HepG2 (cell line): ENCODE measurements at regions not wholly inside any gene's neighbourhood (a gene's known extent, or its start where the extent isn't known, plus 50 kb on each side); places are given as distances from the start of the nearest gene placed in this dataset.

ENCODE experiments used
- ATAC-seq: fragments of 200-7000 bp; cut with Tn5 transposase; 3 replicates; pipeline ENCODE4 v1.9.1; 2020; ENCODE audit warnings: mild to moderate bottlenecking, moderate library complexity
- BruUV-seq: library from RNA; stranded (reverse); fragments of 400-500 nt; replicated peaks from 2 replicates; lab custom pipeline; 2021; lab: Mats Ljungman, UMichigan
- CTCF ChIA-PET: fragments of 300-600 bp; formaldehyde crosslinking; extraction: SDS; loops from one replicate; lab custom pipeline; 2021; ENCODE audit warnings: low total read pairs, inconsistent platforms, low intra/inter-chr PET ratio; lab: Yijun Ruan, JAX
- POLR2A ChIA-PET: fragments of 350-600 bp; sonication (Branson Sonifier 250); formaldehyde crosslinking; loops from one replicate; lab custom pipeline; 2020; ENCODE audit warnings: antibody characterized with exemption, inconsistent platforms; lab: Yijun Ruan, JAX
- DNase-seq: peaks from one replicate; pipeline ENCODE4 v3.0.0-alpha.2; 2015; ENCODE audit warnings: low spot score
- FAIRE-seq: peaks from 3 replicates; lab custom pipeline; 2011; peaks lifted over from hg19 to GRCh38; lab: Jason Lieb, UNC
- H2AFZ ChIP-seq: one replicate; pipeline ENCODE4 v1.6.1; 2011; ENCODE audit warnings: low read length, inconsistent platforms
- H3K27ac ChIP-seq: fragments of 300-600 bp; 3 replicates; pipeline ENCODE4 v1.8.0; 2011; ENCODE audit warnings: mixed run types, mild to moderate bottlenecking, mixed read lengths, low read length, inconsistent platforms; ENCODE audit not compliant: insufficient read depth; ENCODE audit errors: extremely low read length
- H3K27me3 ChIP-seq, 2 experiments: fragments of 200-600 bp in 1 of 2; 2 replicates in 1 of 2; 3 replicates in 1 of 2; pipeline versions ENCODE4 v1.6.0 to v1.8.0; 2011; ENCODE audit warnings: low read length in 2 of 2, mild to moderate bottlenecking in 2 of 2, moderate library complexity in 2 of 2, inconsistent platforms in 1 of 2; ENCODE audit not compliant: insufficient read depth in 2 of 2, control insufficient read depth in 1 of 2
- H3K36me3 ChIP-seq, 2 experiments: fragments of 200-600 bp in 1 of 2; replicated peaks in 1 of 2; 2 replicates in 1 of 2; 3 replicates in 1 of 2; pipeline versions ENCODE4 v1.5.1 to v1.8.0; 2011; ENCODE audit warnings: low read length in 2 of 2, inconsistent platforms in 1 of 2; ENCODE audit not compliant: insufficient read depth in 2 of 2, control insufficient read depth in 1 of 2
- H3K4me1 ChIP-seq: 2 replicates; pipeline ENCODE4 v1.5.1; 2012; ENCODE audit warnings: low read length, inconsistent platforms; ENCODE audit not compliant: insufficient read depth
- H3K4me2 ChIP-seq: 2 replicates; pipeline ENCODE4 v1.6.0; 2011; ENCODE audit warnings: low read depth, low read length, inconsistent platforms
- H3K4me3 ChIP-seq, 3 experiments: fragments of 200-600 bp in 1 of 3; sonication (generic), shearing (Covaris generic) in 1 of 3; replicated peaks in 1 of 3; 2 replicates each; pipeline ENCODE4 v1.5.1; 2011 to 2016; ENCODE audit warnings: low read length in 3 of 3, inconsistent platforms in 2 of 3, low read depth in 2 of 3, mild to moderate bottlenecking in 2 of 3, control low read depth in 1 of 3, mixed read lengths in 1 of 3; ENCODE audit not compliant: insufficient read depth in 1 of 3
- H3K79me2 ChIP-seq: one replicate; pipeline ENCODE4 v1.6.1; 2011; ENCODE audit warnings: low read length, inconsistent platforms; ENCODE audit not compliant: insufficient read depth
- H3K9ac ChIP-seq: 2 replicates; pipeline ENCODE4 v1.6.0; 2011; ENCODE audit warnings: mild to moderate bottlenecking, low read depth, low read length, inconsistent platforms; ENCODE audit not compliant: insufficient read depth
- H3K9me3 ChIP-seq: 2 replicates; pipeline ENCODE4 v1.5.1; 2012; ENCODE audit warnings: mild to moderate bottlenecking, low read length
- H4K20me1 ChIP-seq: 2 replicates; pipeline ENCODE4 v1.6.0; 2011; ENCODE audit warnings: inconsistent platforms, mild to moderate bottlenecking, low read length, moderate library complexity; ENCODE audit not compliant: insufficient read depth
- NFIC ChIP-seq: IDR thresholded peaks from 2 replicates; pipeline ENCODE4 v1.6.1; 2012; ENCODE audit warnings: mild to moderate bottlenecking, low read length, inconsistent platforms
- PHF20 ChIP-seq: sonication (generic); formaldehyde crosslinking; IDR thresholded peaks from 2 replicates; pipeline ENCODE4 v1.5.0; 2020; ENCODE audit warnings: mild to moderate bottlenecking, missing genetic modification reagents
- ZNF879 ChIP-seq: sonication (generic); formaldehyde crosslinking; IDR thresholded peaks from 2 replicates; pipeline ENCODE4 v1.8.1; 2023; ENCODE audit warnings: missing genetic modification reagents
- ZSCAN30 ChIP-seq: sonication (generic); formaldehyde crosslinking; IDR thresholded peaks from 2 replicates; pipeline ENCODE4 v1.5.0; 2020; ENCODE audit warnings: mild to moderate bottlenecking, missing genetic modification reagents
- WGBS: methylation state at CpG from one replicate; pipeline ENCODE4 v1.1.6; 2017; ENCODE audit warnings: low lambda C conversion rate; 5-methylcytosine and 5-hydroxymethylcytosine counted together
- in situ Hi-C: cut with HindIII; loops from 2 replicates; pipeline ENCODE4 v1.10.0; 2017; ENCODE audit warnings: low pct_unique_long_range_greater_than_20kb; ENCODE audit not compliant: extremely low pct_ligation_motif_present
- intact Hi-C: fragments of 100-400 bp; cut with micrococcal nuclease; formaldehyde crosslinking; loops from one replicate; pipeline ENCODE4 v1.10.0; 2022; ENCODE audit not compliant: unreplicated experiment
- TF ChIP-seq, protein P1 (sequence below), 2 experiments: fragments of 450-650 bp in 1 of 2; sonication (generic) in 1 of 2; formaldehyde crosslinking; IDR thresholded peaks; 2 replicates each; pipeline versions ENCODE4 v1.5.0 to v1.8.0; 2020 to 2022; ENCODE audit warnings: mild to moderate bottlenecking in 1 of 2, missing genetic modification reagents in 1 of 2
- TF ChIP-seq, protein P2 (sequence below): sonication (generic); formaldehyde crosslinking; IDR thresholded peaks from 2 replicates; pipeline ENCODE4 v1.4.0; 2020; ENCODE audit warnings: mild to moderate bottlenecking, missing genetic modification reagents

DNA sequence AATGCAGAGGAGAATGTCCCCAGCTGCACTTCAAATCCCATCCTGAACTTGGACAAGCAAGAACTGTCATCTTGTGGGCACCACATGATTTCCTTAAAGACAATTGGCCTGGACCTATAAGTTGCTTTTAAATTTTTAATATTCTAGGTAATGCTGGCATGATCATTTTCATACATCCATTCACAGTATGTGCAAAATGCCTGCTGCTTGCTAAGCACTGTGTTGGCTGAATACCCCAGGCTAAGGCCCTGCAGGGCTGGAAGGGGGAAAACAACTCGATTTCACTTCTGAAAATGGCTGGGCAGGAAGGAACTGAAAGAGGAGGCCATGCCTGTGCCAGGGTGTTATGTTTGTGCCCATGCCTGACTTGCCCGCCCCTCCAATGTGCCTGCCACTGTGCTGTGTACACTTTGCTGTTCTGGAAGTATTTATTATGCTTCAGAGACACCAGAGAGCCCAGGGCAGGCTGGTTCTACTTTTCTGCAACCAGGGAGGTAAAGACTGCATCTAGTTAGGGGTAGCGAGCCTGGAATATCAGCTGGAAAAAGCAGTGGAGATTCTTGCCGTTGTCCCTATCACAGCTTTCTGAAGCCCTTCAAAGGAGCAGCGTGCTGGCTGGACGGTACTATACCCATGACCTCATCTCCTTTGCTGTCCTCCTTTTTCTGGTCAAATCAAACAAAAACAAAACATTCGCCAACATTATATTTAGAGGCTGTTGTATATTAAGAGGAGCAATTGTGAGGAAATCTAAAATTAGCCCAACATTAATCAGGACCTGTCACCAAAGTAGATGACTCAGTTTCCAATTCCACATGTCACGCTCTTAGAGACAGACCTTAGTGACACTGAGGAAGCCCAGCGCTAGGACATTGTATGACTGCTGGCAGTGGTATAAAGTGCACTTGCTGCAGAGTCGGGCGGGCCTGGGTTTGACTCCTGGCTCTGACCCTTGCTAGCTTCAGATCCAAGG is 158.1 kb downstream of the DDX1 start:
- CTCF ChIA-PET = interaction anchor here (0.9 to 3.1 kb wide), 2 partner anchors 112 kb away, joined by 3 to 34 read pairs; no protein-coding TSS in a partner anchor
- in situ Hi-C loops = loop anchor here (25.0 kb wide), 1 partner anchor 112 kb away; no protein-coding TSS in a partner anchor
- H3K79me2 ChIP-seq = no peaks in the 10 kb centered on the region
- no peaks in the 10 kb centered on the region for H3K4me1 ChIP-seq
- ATAC-seq (0 out of 3 replicates have a peak, but pooled peaks have one; percentile 16), DNase-seq (no peak), FAIRE-seq (no peak)
- H3K27me3 ChIP-seq = peaks cover 4 to 54% of the 10 kb centered on the region in 2 experiments; a peak in 4 of 5 replicates
- TF ChIP-seq NFIC (no peak), ZNF879 (CRISPR knock-in tag) (no peak), PHF20 (CRISPR knock-in tag) (no peak), ZSCAN30 (CRISPR knock-in tag) (no peak)
- TF ChIP-seq, protein P1, sequence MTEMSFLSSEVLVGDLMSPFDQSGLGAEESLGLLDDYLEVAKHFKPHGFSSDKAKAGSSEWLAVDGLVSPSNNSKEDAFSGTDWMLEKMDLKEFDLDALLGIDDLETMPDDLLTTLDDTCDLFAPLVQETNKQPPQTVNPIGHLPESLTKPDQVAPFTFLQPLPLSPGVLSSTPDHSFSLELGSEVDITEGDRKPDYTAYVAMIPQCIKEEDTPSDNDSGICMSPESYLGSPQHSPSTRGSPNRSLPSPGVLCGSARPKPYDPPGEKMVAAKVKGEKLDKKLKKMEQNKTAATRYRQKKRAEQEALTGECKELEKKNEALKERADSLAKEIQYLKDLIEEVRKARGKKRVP (CRISPR knock-in tag; IDR thresholded peaks at IDR 0.05) = no peak
- TF ChIP-seq, protein P2, sequence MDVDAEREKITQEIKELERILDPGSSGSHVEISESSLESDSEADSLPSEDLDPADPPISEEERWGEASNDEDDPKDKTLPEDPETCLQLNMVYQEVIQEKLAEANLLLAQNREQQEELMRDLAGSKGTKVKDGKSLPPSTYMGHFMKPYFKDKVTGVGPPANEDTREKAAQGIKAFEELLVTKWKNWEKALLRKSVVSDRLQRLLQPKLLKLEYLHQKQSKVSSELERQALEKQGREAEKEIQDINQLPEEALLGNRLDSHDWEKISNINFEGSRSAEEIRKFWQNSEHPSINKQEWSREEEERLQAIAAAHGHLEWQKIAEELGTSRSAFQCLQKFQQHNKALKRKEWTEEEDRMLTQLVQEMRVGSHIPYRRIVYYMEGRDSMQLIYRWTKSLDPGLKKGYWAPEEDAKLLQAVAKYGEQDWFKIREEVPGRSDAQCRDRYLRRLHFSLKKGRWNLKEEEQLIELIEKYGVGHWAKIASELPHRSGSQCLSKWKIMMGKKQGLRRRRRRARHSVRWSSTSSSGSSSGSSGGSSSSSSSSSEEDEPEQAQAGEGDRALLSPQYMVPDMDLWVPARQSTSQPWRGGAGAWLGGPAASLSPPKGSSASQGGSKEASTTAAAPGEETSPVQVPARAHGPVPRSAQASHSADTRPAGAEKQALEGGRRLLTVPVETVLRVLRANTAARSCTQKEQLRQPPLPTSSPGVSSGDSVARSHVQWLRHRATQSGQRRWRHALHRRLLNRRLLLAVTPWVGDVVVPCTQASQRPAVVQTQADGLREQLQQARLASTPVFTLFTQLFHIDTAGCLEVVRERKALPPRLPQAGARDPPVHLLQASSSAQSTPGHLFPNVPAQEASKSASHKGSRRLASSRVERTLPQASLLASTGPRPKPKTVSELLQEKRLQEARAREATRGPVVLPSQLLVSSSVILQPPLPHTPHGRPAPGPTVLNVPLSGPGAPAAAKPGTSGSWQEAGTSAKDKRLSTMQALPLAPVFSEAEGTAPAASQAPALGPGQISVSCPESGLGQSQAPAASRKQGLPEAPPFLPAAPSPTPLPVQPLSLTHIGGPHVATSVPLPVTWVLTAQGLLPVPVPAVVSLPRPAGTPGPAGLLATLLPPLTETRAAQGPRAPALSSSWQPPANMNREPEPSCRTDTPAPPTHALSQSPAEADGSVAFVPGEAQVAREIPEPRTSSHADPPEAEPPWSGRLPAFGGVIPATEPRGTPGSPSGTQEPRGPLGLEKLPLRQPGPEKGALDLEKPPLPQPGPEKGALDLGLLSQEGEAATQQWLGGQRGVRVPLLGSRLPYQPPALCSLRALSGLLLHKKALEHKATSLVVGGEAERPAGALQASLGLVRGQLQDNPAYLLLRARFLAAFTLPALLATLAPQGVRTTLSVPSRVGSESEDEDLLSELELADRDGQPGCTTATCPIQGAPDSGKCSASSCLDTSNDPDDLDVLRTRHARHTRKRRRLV (CRISPR knock-in tag) = no peak
- 49% methylated on average over 11 of the region's 11 CpGs for WGBS
- no TSS peak for BruUV-seq
- H3K4me3 ChIP-seq = no peak overlapping the region
- H3K9me3 ChIP-seq = no peaks in the 10 kb centered on the region
- no peaks in the 10 kb centered on the region for H4K20me1 ChIP-seq
- POLR2A ChIA-PET = no interaction called here
- no peak overlapping the region for H3K4me2 ChIP-seq
- H3K36me3 ChIP-seq = no peaks in the 10 kb centered on the region
- H3K27ac ChIP-seq = no peak overlapping the region
- intact Hi-C loops = no loop called here
- H2AFZ ChIP-seq = no peak overlapping the region
- H3K9ac ChIP-seq = no peak overlapping the region
